IMR-90 (cell line): ENCODE measurements at regions not wholly inside any gene's neighbourhood (a gene's known extent, or its start where the extent isn't known, plus 50 kb on each side); places are given as distances from the start of the nearest gene placed in this dataset.

ENCODE experiments used
- ATAC-seq: fragments of 200-7000 bp; cut with Tn5 transposase; 2 replicates; pipeline ENCODE4 v1.9.1; 2020; ENCODE audit warnings: low read depth, mild to moderate bottlenecking, moderate library complexity
- BruUV-seq: library from RNA; stranded (reverse); fragments of 400-500 nt; replicated peaks from 2 replicates; lab custom pipeline; 2021; lab: Mats Ljungman, UMichigan
- CTCF ChIA-PET: fragments of 300-600 bp; formaldehyde crosslinking; extraction: SDS; loops from one replicate; lab custom pipeline; 2021; ENCODE audit warnings: antibody characterized with exemption; lab: Yijun Ruan, JAX
- POLR2A ChIA-PET: fragments of 300-600 bp; sonication (Branson Sonifier 250); formaldehyde crosslinking; loops from one replicate; lab custom pipeline; 2022; ENCODE audit warnings: antibody characterized with exemption; ENCODE audit not compliant: unreplicated experiment; lab: Charles Lee
- DNase-seq: peaks from one replicate; pipeline ENCODE4 v3.0.0; 2013
- H2AFZ ChIP-seq: replicated peaks from 2 replicates; pipeline ENCODE3; 2013; ENCODE audit warnings: low read length, mild to moderate bottlenecking; ENCODE audit not compliant: poor library complexity
- H2AK5ac ChIP-seq: 2 replicates; pipeline ENCODE4 v1.6.1; 2013; ENCODE audit warnings: low read depth, low read length, inconsistent platforms
- H2AK9ac ChIP-seq: replicated peaks from 2 replicates; pipeline ENCODE3; 2013; ENCODE audit warnings: mild to moderate bottlenecking, low read depth, low read length, moderate library complexity; ENCODE audit not compliant: poor library complexity
- H2BK120ac ChIP-seq: 2 replicates; pipeline ENCODE4 v1.6.1; 2013; ENCODE audit warnings: low read depth, low read length, inconsistent platforms
- H2BK15ac ChIP-seq: 3 replicates; pipeline ENCODE4 v1.6.1; 2013; ENCODE audit warnings: low read depth, low read length, inconsistent platforms
- H2BK20ac ChIP-seq: 2 replicates; pipeline ENCODE4 v1.6.1; 2013; ENCODE audit warnings: low read depth, mild to moderate bottlenecking, inconsistent platforms, low read length, moderate library complexity
- H2BK5ac ChIP-seq: 2 replicates; pipeline ENCODE4 v1.6.1; 2013; ENCODE audit warnings: mild to moderate bottlenecking, low read depth, low read length, inconsistent platforms; ENCODE audit not compliant: poor library complexity, severe bottlenecking
- H3K14ac ChIP-seq: replicated peaks from 2 replicates; pipeline ENCODE4 v1.6.1; 2013; ENCODE audit warnings: low read depth, low read length, inconsistent platforms
- H3K18ac ChIP-seq: 2 replicates; pipeline ENCODE4 v1.6.1; 2013; ENCODE audit warnings: low read depth, low read length, control low read depth
- H3K23ac ChIP-seq: 2 replicates; pipeline ENCODE4 v1.6.1; 2013; ENCODE audit warnings: low read depth, low read length, inconsistent platforms
- H3K27ac ChIP-seq: 2 replicates; pipeline ENCODE4 v1.5.1; 2013; ENCODE audit warnings: mild to moderate bottlenecking, control low read depth, low read length; ENCODE audit not compliant: insufficient read depth
- H3K27me3 ChIP-seq: 2 replicates; pipeline ENCODE4 v1.6.1; 2013; ENCODE audit warnings: low read length; ENCODE audit not compliant: control insufficient read depth, insufficient read depth
- H3K36me3 ChIP-seq: 2 replicates; pipeline ENCODE4 v1.6.1; 2013; ENCODE audit warnings: low read length, mixed read lengths; ENCODE audit not compliant: control insufficient read depth, insufficient read depth
- H3K4ac ChIP-seq: 2 replicates; pipeline ENCODE4 v1.6.1; 2013; ENCODE audit warnings: low read depth, low read length, inconsistent platforms
- H3K4me1 ChIP-seq: 2 replicates; pipeline ENCODE4 v1.6.1; 2013; ENCODE audit warnings: low read length, mixed read lengths; ENCODE audit not compliant: control insufficient read depth, insufficient read depth
- H3K4me2 ChIP-seq: 2 replicates; pipeline ENCODE4 v1.6.1; 2013; ENCODE audit warnings: low read depth, mild to moderate bottlenecking, control low read depth, low read length, moderate library complexity
- H3K4me3 ChIP-seq: 2 replicates; pipeline ENCODE4 v1.5.1; 2013; ENCODE audit warnings: low read depth, mild to moderate bottlenecking, control low read depth, low read length, moderate library complexity; ENCODE audit not compliant: insufficient read depth
- H3K56ac ChIP-seq: 2 replicates; pipeline ENCODE4 v1.6.1; 2013; ENCODE audit warnings: low read length, inconsistent platforms; ENCODE audit not compliant: insufficient read depth; ENCODE audit errors: extremely low read depth
- H3K79me1 ChIP-seq, 2 experiments: 2 replicates each; pipeline ENCODE4 v1.6.1; 2013; ENCODE audit warnings: low read length in 2 of 2, inconsistent platforms in 1 of 2, low read depth in 1 of 2
- H3K9ac ChIP-seq: 2 replicates; pipeline ENCODE4 v1.6.1; 2013; ENCODE audit warnings: low read depth, low read length, control low read depth
- H3K9me1 ChIP-seq: 2 replicates; pipeline ENCODE4 v1.6.1; 2013; ENCODE audit warnings: low read length, inconsistent platforms; ENCODE audit not compliant: insufficient read depth
- H3K9me3 ChIP-seq: 2 replicates; pipeline ENCODE4 v1.6.1; 2013; ENCODE audit warnings: low read length; ENCODE audit not compliant: control insufficient read depth, insufficient read depth
- H4K20me1 ChIP-seq: 2 replicates; pipeline ENCODE4 v1.6.1; 2013; ENCODE audit warnings: low read length, inconsistent platforms; ENCODE audit not compliant: insufficient read depth
- H4K5ac ChIP-seq: 2 replicates; pipeline ENCODE4 v1.6.1; 2013; ENCODE audit warnings: mild to moderate bottlenecking, low read depth, low read length, control low read depth
- H4K8ac ChIP-seq, 2 experiments: 2 replicates each; pipeline ENCODE4 v1.6.1; 2013; ENCODE audit warnings: low read depth in 2 of 2, low read length in 2 of 2, control low read depth in 1 of 2, inconsistent platforms in 1 of 2
- H4K91ac ChIP-seq: 2 replicates; pipeline ENCODE4 v1.6.1; 2013; ENCODE audit warnings: low read depth, low read length, inconsistent platforms; ENCODE audit not compliant: insufficient read depth
- CHD1 ChIP-seq: IDR thresholded peaks from 2 replicates; pipeline ENCODE4 v1.6.1; 2012; ENCODE audit warnings: low read depth, low read length, improper control_type of control experiment
- MXI1 ChIP-seq: IDR thresholded peaks from 2 replicates; pipeline ENCODE4 v1.6.1; 2012; ENCODE audit warnings: low read depth, mild to moderate bottlenecking, low read length, moderate library complexity, borderline replicate concordance
- POLR2A ChIP-seq: IDR thresholded peaks from 2 replicates; pipeline ENCODE4 v1.6.1; 2012; ENCODE audit warnings: mild to moderate bottlenecking, low read depth, low read length
- RAD21 ChIP-seq: IDR thresholded peaks from 2 replicates; pipeline ENCODE4 v1.6.1; 2012; ENCODE audit warnings: low read length, improper control_type of control experiment
- dilution Hi-C: fragments of 300-500 bp; cut with HindIII; formaldehyde crosslinking; loops from one replicate; pipeline ENCODE4 v1.14.3; 2018; ENCODE audit warnings: low sequenced_read_pairs; ENCODE audit not compliant: unreplicated experiment
- in situ Hi-C: fragments of 300-500 bp; cut with MboI; formaldehyde crosslinking; loops from 3 replicates; pipeline ENCODE4 v1.14.3; 2019; ENCODE audit warnings: low sequenced_read_pairs, inconsistent platforms, mixed read lengths
- intact Hi-C: fragments of 100-400 bp; cut with micrococcal nuclease; formaldehyde crosslinking; loops from 2 replicates; pipeline ENCODE4 v1.10.0; 2022

- Histone ChIP-seq H4K8ac (no peak overlapping the region), H2AFZ (no peak overlapping the region), H3K9me3 (peaks cover 1% of the 10 kb centered on the region; the same call in 1 of the 2 replicates), H4K5ac (no peak overlapping the region), H3K18ac (no peak overlapping the region), H3K27ac (no peak overlapping the region), H2AK5ac (no peak overlapping the region), H3K27me3 (no peaks in the 10 kb centered on the region), H2BK15ac (no peak overlapping the region), H3K23ac (no peak overlapping the region), H3K79me1 (no peaks in the 10 kb centered on the region), H2BK120ac (no peak overlapping the region), H2AK9ac (no peak overlapping the region), H3K36me3 (no peaks in the 10 kb centered on the region), H4K20me1 (no peaks in the 10 kb centered on the region), H4K91ac (no peak overlapping the region), H3K14ac (no peak overlapping the region), H3K4me3 (no peak overlapping the region), H3K4me2 (no peak overlapping the region), H3K9me1 (no peaks in the 10 kb centered on the region), H3K9ac (no peak overlapping the region), H2BK5ac (no peak overlapping the region), H3K4me1 (no peaks in the 10 kb centered on the region), H3K4ac (no peak overlapping the region), H3K56ac (no peak overlapping the region), H2BK20ac (no peak overlapping the region)
- ChIA-PET CTCF (no interaction called here), POLR2A (no interaction called here)
- ATAC-seq = no peak
- dilution Hi-C loops (no loop called here), in situ Hi-C loops (no loop called here), intact Hi-C loops (no loop called here)
- no peak for DNase-seq
- no peak for TF ChIP-seq RAD21
- no peak for TF ChIP-seq POLR2A
- no peak for TF ChIP-seq MXI1
- TF ChIP-seq CHD1 = no peak
- BruUV-seq = no TSS peak
These were observed 393.7 kb upstream of the CPEB2 start for GRCh38 chr4:14608630-14609029.
